ENCODE measurements at regions not wholly inside any gene's neighbourhood (a gene's known extent, or its start where the extent isn't known, plus 50 kb on each side); places are given as distances from the start of the nearest gene placed in this dataset.

- dilution Hi-C loops (cut with MboI; ENCODE audit: extremely low pct_ligation_motif_present, low sequenced_read_pairs) (no loop called here), intact Hi-C loops (cut with micrococcal nuclease) (no loop called here)
- BruUV-seq (replicated peaks) = no TSS peak
- Histone ChIP-seq H3K9ac (replicated peaks; ENCODE audit: extremely low read depth, insufficient read depth, low read length) (no peak overlapping the region), H3K9me1 (replicated peaks; ENCODE audit: control insufficient read depth, extremely low read depth, insufficient read depth, low read length) (no peaks in the 10 kb centered on the region), H3K9me3 (replicated peaks; ENCODE audit: control insufficient read depth, insufficient read depth, low read length) (no peaks in the 10 kb centered on the region), H4K20me1 (replicated peaks; ENCODE audit: control insufficient read depth, extremely low read depth, insufficient read depth, low read length) (no peaks in the 10 kb centered on the region), H3K4me2 (ENCODE audit: insufficient read depth, low read length) (no peak overlapping the region), H3K79me2 (ENCODE audit: control insufficient read depth, insufficient read depth, low read length) (no peaks in the 10 kb centered on the region), H3K36me3 (ENCODE audit: control insufficient read depth in 2 of 2, extremely low read depth in 1 of 2, insufficient read depth in 2 of 2, low read length in 2 of 2) (no peaks in the 10 kb centered on the region), H3K4me1 (ENCODE audit: control insufficient read depth, extremely low read depth, insufficient read depth, low read length) (no peaks in the 10 kb centered on the region), H3K4me3 (replicated peaks in 1 of 3; ENCODE audit: insufficient read depth in 1 of 3, low read depth in 1 of 3, low read length in 3 of 3) (no peak overlapping the region), H3K27ac (ENCODE audit: insufficient read depth, low read depth, low read length) (no peak overlapping the region), H2AFZ (ENCODE audit: low read depth, low read length) (no peak overlapping the region), H3K27me3 (ENCODE audit: control insufficient read depth in 2 of 2, insufficient read depth in 2 of 2, low read length in 2 of 2) (no peaks in the 10 kb centered on the region)
- DNase-seq (ENCODE audit: low read depth, low spot score) (no peak), FAIRE-seq (no peak)
- TF ChIP-seq POLR2A (IDR thresholded peaks at IDR 0.05; ENCODE audit: low read depth, low read length) (no peak), MYC (IDR thresholded peaks at IDR 0.05; ENCODE audit: low read depth, low read length) (no peak), POLR2AphosphoS5 (IDR thresholded peaks at IDR 0.05; ENCODE audit: insufficient read depth, low read depth, low read length) (no peak), EZH2 (IDR thresholded peaks at IDR 0.05; ENCODE audit: borderline replicate concordance, low read depth, low read length, severe bottlenecking) (no peak), MAX (IDR thresholded peaks at IDR 0.05; ENCODE audit: insufficient read depth, insufficient read length) (no peak), JUN (IDR thresholded peaks at IDR 0.05; ENCODE audit: borderline replicate concordance, insufficient read depth, insufficient read length, low read depth) (no peak)
- CTCF ChIA-PET = no interaction called here
- POLR2A ChIA-PET = no interaction called here
These were observed 52.8 kb upstream of the STXBP6 start for GRCh38 chr14:25102788-25103187.

GRCh38 chr14:25101276-25101675 lies 51.3 kb upstream of the STXBP6 start:
- no peaks in the 10 kb centered on the region for H3K9me3 ChIP-seq (replicated peaks; ENCODE audit: control insufficient read depth, insufficient read depth, low read length)
- BruUV-seq (replicated peaks) = no TSS peak
- DNase-seq (ENCODE audit: low read depth, low spot score) = no peak
- no peaks in the 10 kb centered on the region for H3K9me1 ChIP-seq (replicated peaks; ENCODE audit: control insufficient read depth, extremely low read depth, insufficient read depth, low read length)
- no peak overlapping the region for H3K27ac ChIP-seq (ENCODE audit: insufficient read depth, low read depth, low read length)
- no peak for TF ChIP-seq GATA2 (IDR thresholded peaks at IDR 0.05; ENCODE audit: insufficient read depth, insufficient read length, low read depth, low read length)
- TF ChIP-seq CTCF (IDR thresholded peaks at IDR 0.05; ENCODE audit: extremely low read depth in 1 of 2, insufficient read depth in 1 of 2, low read depth in 1 of 2, low read length in 2 of 2) = no peak
- no peak for TF ChIP-seq POLR2AphosphoS5 (IDR thresholded peaks at IDR 0.05; ENCODE audit: insufficient read depth, low read depth, low read length)
- TF ChIP-seq POLR2A (IDR thresholded peaks at IDR 0.05; ENCODE audit: low read depth, low read length) = no peak
- no peak for TF ChIP-seq FOS (IDR thresholded peaks at IDR 0.05; ENCODE audit: borderline replicate concordance, insufficient read depth, low read length)
- TF ChIP-seq MAX (IDR thresholded peaks at IDR 0.05; ENCODE audit: insufficient read depth, insufficient read length) = no peak
- no peak for TF ChIP-seq JUN (IDR thresholded peaks at IDR 0.05; ENCODE audit: borderline replicate concordance, insufficient read depth, insufficient read length, low read depth)
- no peak for TF ChIP-seq MYC (IDR thresholded peaks at IDR 0.05; ENCODE audit: low read depth, low read length)
- no peaks in the 10 kb centered on the region for H3K4me1 ChIP-seq (ENCODE audit: control insufficient read depth, extremely low read depth, insufficient read depth, low read length)
- no peaks in the 10 kb centered on the region for H3K27me3 ChIP-seq (ENCODE audit: control insufficient read depth in 2 of 2, insufficient read depth in 2 of 2, low read length in 2 of 2)
- H3K36me3 ChIP-seq (ENCODE audit: control insufficient read depth in 2 of 2, extremely low read depth in 1 of 2, insufficient read depth in 2 of 2, low read length in 2 of 2) = no peaks in the 10 kb centered on the region
- H3K4me2 ChIP-seq (ENCODE audit: insufficient read depth, low read length) = no peak overlapping the region
- H4K20me1 ChIP-seq (replicated peaks; ENCODE audit: control insufficient read depth, extremely low read depth, insufficient read depth, low read length) = no peaks in the 10 kb centered on the region
- dilution Hi-C loops (cut with MboI; ENCODE audit: extremely low pct_ligation_motif_present, low sequenced_read_pairs) (no loop called here), intact Hi-C loops (cut with micrococcal nuclease) (no loop called here)
- ChIA-PET CTCF (no interaction called here), POLR2A (no interaction called here)
- no peak for FAIRE-seq
- no peak overlapping the region for H3K4me3 ChIP-seq (replicated peaks in 1 of 3; ENCODE audit: insufficient read depth in 1 of 3, low read depth in 1 of 3, low read length in 3 of 3)
- H3K79me2 ChIP-seq (ENCODE audit: control insufficient read depth, insufficient read depth, low read length) = no peaks in the 10 kb centered on the region
- no peak overlapping the region for H3K9ac ChIP-seq (replicated peaks; ENCODE audit: extremely low read depth, insufficient read depth, low read length)
- no peak overlapping the region for H2AFZ ChIP-seq (ENCODE audit: low read depth, low read length)
